Left ventricle myocardium superior (tissue), 1 donor: ENCODE measurements at regions not wholly inside any gene's neighbourhood (a gene's known extent, or its start where the extent isn't known, plus 50 kb on each side); places are given as distances from the start of the nearest gene placed in this dataset.
"Not testable (repeated sequence)": the region's sequence is repeated elsewhere in the genome, so short reads cannot be mapped to it uniquely, and the experiment has no call there.

ENCODE experiments used
- ATAC-seq: fragments of 200-7000 bp; cut with Tn5 transposase; one replicate; pipeline ENCODE4 v1.9.1; 2020; ENCODE audit warnings: mild to moderate bottlenecking, moderate library complexity
- DNase-seq: peaks from one replicate; pipeline ENCODE4 v3.0.0-alpha.2; 2020
- intact Hi-C: fragments of 100-400 bp; cut with micrococcal nuclease; formaldehyde crosslinking; loops from one replicate; pipeline ENCODE4 v1.11.0; 2022
- donor health status: DM: no; HTN: yes; CAD: no; lungs with severe emphysema.

DNA sequence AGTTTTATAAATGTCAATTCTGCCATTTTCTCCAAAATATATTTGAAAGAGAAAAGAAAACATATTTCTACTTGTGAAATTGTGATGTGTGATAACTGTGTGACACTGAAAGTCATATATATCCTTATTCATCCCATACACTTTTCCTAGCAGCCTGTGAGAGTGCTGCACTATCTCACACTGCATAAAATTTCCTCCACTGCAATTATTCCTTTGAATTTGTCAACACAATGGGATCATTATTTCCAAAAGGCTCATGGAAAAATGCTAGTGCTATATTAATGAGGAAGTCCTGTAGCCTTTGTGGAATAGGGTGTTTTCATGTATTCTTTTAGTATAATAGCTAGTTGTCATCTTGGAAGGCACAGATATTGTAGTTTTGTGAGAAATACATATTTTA is 504.1 kb downstream of the RPL10L start:
- no peak for ATAC-seq
- DNase-seq = no peak
- intact Hi-C loops = no loop called here

DNA sequence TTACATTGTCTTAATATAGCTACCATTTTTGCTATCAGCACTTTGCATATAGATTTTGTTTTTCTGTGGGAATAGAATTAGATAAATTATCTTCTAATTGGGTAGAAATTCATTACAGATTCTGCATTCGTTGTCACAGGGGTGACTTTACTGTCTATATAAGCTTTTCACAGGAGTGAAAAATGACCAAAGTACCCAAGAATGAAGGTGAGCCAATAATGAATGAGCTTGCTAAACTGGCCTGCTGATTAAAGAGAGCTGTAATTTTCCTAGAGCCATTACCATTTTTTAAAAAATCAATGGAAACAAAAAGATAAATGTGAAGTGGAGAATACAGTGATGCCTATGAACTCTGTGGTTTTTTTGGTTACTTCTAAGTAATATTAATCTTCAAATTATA is 504.6 kb downstream of the RPL10L start:
- ATAC-seq (no peak), DNase-seq (no peak)
- intact Hi-C loops = no loop called here

DNA sequence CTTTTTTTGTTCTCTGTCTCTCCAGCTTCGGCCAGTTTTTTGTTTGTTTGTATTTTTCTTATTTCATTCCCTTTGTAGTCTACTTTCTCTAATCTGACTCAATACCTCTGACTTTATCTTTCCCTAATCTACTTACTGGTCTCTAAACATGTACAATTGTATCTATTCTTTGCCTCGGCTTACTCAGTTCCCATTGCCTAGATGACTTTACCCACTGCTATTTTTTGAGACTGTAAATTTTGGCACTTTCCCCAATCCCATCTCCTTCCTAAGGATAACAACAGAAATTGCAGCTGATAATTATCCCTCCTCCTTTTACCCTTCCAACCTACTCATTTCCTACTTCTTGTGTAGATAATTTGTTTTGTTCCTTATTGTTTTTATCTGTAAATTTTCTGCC is 511.1 kb downstream of the RPL10L start:
- ATAC-seq (no peak), DNase-seq (no peak)
- intact Hi-C loops = no loop called here

DNA sequence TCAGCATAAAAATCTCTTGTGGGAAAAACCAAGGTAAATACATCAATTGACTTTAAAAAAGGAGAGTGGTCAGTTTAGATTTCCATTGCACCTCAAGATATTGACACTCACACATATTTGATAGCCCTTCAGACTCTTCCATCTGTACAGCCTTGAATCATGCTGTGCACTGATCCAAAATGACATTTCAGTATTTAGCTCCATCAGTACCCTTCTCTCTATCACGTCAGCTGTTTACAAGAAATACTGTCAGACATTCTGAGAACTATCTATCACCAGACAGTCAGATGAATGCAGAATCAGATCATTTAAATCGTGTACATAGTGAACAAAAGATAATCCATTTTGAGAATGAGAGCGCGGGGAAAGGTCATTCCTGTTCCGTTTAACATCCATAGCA is 511.9 kb downstream of the RPL10L start:
- intact Hi-C loops = no loop called here
- no peak for ATAC-seq
- DNase-seq = no peak

DNA sequence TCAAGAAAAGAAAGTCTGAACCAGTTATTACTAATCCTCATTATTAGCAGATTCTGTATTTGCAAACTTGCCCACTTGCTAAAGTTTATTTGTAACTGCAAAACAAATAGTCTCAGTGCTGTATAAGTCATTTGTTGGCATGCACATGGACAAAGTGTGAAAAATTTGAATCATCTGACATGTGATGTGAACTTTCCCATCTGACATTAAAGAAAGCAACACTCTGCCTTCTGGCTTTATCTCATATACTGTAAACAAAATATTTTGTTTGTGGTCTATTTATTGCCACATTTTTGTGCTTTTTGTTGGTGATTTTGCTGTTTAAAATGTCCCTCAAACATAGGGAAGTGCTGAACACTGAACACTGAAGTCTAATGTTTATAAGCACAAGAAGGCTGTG is 513.8 kb downstream of the RPL10L start:
- ATAC-seq (no peak), DNase-seq (no peak)
- intact Hi-C loops = no loop called here

DNA sequence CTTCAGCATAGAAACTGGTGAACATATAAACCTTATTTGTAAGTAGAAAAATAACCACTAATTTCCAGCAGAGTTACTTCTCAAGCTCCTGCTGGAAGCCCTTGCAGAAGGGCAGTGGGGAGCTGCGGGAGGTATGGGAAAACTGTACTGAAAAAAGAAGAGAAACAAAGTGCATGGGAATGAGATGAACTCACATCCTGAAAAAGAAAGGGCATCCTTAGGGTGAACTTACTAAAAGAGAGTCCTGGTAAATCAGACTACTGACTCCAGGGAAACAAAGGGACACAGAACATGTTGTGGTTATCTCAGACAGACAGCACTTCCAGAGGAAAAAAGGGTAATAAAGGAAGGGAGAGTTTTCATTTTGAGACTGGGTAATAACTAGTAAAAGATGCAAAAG is 515.1 kb downstream of the RPL10L start:
- no peak for DNase-seq
- intact Hi-C loops = no loop called here
- no peak for ATAC-seq

DNA sequence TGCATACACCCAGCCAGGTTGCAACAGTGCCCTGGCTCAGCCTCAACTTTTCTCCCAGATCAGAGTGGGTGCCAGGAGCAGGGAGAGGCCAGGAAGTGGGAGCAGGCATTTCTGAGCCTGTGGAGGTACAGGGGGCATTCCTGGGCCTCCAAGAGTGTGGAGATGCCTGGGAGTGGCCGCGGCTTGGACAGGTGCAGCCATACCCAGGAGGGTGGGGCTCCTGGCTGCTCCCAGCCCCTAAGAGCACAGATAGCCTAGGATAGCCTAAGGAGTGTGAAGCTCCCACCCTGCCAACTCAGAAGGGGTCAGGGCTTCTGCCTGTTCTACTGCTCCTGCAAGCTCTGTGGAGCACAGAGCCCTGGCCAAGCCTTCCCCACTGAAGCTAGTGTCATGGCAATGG is 543.4 kb downstream of the RPL10L start:
- intact Hi-C loops = no loop called here

DNA sequence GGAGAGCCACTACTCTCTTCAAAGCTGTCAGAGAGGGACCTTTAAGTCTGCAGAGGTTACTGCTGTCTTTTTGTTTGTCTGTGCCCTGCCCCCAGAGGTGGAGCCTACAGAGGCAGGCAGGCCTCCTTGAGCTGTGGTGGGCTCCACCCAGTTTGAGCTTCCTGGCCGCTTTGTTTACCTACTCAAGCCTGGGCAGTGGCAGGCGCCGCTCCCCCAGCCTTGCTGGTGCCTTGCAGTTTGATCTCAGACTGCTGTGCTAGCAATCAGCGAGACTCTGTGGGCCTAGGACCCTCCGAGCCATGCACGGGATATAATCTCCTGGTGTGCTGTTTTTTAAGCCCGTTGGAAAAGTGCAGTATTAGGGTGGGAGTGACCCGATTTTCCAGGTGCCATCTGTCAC is 550.7 kb downstream of the RPL10L start:
- DNase-seq, intact Hi-C loops: not testable (repeated sequence)

More for the DNA sequence above, 543.4 kb downstream of the RPL10L start:
- ATAC-seq (no peak), DNase-seq (no peak)

DNA sequence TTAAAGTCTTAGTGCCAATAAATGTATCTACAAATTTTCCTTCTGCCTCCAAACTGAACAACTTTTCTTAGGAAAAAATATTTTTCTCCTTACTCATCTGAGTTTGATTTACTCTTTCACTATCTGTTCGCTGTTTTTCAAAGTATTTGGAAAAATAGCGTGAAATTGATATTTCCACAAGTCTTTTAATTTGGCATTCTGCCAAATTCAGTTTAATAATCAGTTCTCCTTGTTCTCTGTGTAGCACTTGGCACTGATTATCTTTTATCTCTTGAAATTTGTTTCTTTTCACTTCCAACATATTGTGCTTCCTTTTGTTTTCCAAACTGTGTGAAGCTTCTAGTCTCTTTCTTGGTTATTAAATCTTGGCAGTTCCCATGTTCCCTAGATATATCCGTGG is 559.8 kb downstream of the RPL10L start:
- no peak for DNase-seq
- intact Hi-C loops = no loop called here
- no peak for ATAC-seq

More for the DNA sequence above, 550.7 kb downstream of the RPL10L start:
- not testable (repeated sequence) for ATAC-seq

DNA sequence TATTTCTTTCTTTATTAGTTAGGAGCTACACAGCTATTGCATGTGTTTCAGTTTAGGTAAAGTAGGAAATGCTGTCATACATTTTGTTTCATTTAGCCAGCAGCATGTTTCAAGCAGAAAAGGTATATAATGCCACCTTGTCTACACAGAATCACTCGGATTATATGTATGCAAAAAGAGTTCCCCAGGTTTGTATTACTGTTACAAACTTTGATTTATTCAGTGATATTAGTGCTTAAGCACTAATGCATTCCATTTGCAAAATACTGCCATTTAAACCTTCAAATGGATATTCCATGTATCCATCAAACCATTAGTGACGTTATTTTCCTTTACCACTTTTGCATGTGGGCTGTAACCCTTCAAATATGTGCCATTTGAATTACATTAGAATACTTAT is 564.0 kb downstream of the RPL10L start:
- ATAC-seq = no peak
- intact Hi-C loops = no loop called here

DNA sequence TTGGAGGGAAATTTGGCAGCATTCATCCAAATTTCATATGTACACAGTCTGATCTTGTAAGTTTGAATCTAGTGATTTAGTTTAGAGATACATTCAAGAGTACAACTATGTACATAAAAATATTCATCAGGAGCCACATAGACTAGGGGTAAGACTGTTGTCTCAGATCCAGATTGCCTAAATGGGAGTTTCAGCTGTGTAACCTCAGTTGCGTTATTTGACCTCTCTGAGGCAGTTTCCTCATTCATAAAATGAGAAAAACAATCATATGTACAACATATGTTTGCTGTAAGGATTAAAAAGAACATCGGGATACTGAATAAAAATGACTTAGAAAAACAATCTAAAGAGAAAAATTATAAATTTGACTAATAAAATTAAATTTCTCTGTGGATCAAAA is 577.5 kb downstream of the RPL10L start:
- intact Hi-C loops = no loop called here
- no peak for DNase-seq

More for the DNA sequence above, 564.0 kb downstream of the RPL10L start:
- DNase-seq = no peak

DNA sequence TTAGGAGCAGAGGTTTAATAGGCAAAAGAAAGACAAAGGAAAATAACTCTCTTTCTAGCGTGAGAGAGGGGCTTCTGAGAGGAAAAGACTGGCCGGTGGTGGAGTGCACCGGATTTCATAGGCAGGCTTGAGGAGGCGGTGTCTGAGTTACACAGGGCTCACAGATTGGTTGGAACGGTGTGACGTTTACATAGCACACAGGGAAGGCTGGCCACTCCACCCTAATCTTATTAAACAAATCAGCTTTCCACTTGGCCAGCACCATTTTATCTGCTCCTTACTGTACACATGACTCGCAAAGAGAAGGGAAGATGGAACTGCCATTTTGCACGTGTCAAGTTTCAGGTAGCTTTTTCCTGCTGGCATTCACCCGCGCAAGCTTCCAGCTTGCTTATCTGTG is 587.7 kb downstream of the RPL10L start:
- ATAC-seq = no peak
- no peak for DNase-seq
- intact Hi-C loops = no loop called here

More for the DNA sequence above, 577.5 kb downstream of the RPL10L start:
- ATAC-seq = no peak

DNA sequence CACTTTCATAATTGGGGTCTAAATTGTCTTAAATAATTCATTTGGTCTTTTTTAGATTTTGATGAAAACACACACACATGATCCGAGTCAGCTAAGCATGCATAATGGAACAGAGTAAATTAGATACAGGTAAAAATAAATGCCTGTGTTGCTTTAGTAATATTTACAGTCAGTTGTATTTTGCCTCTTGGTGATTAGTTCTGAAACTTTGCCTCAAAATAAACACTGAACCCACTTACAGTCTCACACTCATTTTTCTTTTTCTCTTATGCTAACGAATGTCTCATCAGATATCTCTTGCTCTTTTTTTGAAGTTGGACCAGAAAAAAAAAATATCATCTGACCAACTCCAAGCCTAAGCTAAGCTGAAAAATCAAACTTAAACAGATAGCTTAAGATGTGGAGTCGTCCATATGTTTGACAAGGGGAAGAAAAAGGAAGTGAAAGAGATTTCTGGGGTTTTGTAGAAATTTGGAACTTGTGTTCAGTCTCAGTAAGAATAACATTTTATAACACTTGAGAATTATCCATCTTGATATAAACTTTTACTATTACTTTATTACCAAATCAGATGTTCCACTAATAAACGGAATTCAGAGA is 592.5 kb downstream of the RPL10L start:
- DNase-seq (no peak), ATAC-seq (no peak)
- intact Hi-C loops = no loop called here

DNA sequence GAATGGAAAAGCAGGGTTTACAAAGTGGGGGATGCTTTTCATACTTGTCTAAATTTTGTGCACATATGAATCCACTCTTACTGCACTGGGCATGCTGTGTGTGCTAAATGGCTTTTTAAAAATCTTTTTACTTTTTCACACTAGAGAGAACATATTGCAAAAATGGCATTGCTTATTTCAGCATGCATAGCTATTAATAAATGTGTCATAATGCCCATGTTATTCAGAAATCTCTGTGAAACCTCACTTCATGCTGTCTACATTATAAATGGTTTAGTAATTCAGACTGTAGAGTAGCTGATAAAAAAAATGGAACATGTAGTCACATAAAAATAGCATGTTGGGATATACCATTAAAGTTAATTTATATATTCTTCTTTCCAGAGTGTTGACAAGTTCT is 593.8 kb downstream of the RPL10L start:
- DNase-seq = no peak
- no peak for ATAC-seq
- intact Hi-C loops = no loop called here

DNA sequence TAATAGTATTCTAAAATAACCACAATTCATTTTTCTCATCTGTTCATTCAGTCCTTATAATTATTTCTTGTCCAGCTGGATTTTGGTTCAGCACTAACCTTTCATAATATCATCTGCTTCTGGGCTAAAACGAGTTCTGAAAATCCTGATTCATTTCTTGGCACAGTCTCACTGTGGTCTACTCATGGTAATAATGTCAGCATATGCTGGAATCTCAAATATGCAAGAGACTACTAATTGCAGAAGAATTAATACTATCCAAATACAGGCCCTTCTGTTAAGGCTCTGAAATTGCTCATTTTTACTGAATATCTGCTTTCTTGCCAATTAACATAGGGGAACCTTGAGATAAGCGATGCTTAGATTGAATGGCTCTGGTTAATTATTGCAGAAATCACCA is 597.1 kb downstream of the RPL10L start:
- DNase-seq (no peak), ATAC-seq (no peak)
- intact Hi-C loops = no loop called here

DNA sequence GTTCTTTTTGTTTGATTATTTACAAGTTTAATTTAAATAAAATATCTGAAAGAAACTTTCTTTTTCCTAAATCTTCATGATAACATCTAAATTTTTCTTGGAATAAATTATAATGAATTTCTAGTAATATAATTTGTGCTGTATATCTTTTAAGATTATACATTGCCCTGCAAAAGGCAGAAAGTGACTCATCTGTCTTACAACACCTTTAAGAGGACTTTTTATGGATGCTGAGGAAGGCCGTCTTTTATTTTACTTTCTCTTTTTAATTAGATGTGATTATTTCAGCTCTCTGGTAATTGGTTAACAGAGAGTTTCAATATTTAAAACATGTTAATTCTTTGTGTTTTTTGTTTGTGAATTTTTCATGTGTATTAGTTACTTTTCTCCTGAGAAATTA is 598.4 kb downstream of the RPL10L start:
- intact Hi-C loops = no loop called here
- ATAC-seq (no peak), DNase-seq (no peak)

DNA sequence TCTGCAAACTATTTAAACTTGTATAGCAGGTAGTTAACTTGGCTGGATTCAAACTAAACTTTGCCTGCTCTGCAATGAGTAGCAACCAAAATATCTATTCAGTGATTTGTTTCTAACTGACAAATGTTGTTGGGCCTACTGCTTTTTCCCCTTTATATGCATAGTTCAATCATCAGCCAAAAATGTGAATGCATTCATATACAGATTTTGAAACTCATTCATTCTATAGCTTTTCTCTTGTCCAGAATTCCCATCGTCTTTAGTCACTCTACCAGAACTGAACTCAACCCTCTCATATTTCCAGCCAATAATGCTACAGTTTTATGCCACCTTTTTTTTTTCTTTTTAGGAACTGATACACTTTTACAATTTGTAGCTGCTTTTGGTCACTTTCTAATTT is 599.8 kb downstream of the RPL10L start:
- ATAC-seq = no peak
- intact Hi-C loops = no loop called here
- no peak for DNase-seq

DNA sequence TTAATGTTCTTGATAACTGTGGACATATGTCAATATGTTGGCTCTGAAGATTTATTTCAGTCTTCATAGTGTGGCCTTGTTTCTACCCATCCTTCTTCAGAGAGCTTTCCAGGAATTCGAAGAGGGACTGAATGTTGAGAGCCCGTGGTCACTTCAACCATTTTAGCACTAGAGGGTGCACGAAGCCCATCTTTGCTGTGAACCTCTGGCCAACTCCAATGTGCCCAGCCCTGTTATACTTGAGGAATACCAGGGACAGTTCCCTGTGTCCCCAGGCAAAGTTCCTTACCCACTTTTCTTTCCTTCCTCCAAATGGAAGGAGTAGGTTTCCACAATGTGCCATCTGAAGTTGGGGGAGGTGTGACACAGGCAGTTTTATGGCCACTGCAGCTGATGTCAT is 603.5 kb downstream of the RPL10L start:
- ATAC-seq = no peak

DNA sequence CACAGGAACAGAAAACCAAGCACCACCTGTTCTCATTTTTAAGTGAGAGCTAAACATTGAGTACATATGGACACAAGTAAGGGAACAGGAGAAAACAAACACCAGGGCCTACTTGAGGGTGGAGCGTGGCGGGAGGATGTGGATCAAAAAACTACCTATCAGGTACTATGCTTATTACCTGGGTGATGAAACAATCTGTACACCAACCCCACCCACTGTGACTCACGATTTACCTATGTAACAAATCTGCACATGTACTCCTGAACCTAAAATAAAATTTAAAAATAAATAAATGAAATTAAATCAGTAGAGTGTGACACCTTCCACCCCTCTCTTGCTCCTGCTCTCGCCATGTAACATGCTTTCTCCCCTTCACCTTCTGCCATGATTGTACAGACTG is 615.5 kb downstream of the RPL10L start:
- DNase-seq (no peak), ATAC-seq (no peak)

More for the DNA sequence above, 603.5 kb downstream of the RPL10L start:
- intact Hi-C loops = no loop called here
- DNase-seq = no peak

DNA sequence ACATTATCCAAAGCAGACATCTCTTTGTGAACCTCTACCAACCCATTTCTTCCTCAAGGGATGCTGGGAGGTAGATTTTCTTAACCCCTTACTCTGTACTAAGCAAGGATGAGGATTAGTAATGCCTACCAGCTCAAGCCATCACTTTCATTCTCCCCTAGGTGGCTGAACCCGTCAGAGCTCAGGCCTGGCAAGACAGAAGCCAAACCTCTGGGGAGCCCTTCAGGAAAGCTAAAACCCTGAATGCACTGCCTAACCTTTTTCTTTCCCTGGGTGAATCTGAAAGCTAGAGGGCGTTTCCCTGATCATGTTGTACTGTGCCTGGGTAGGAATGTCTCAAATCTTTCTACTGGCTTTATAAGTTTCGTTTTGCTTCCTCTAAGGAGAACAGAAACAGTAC is 617.3 kb downstream of the RPL10L start:
- intact Hi-C loops = no loop called here
- DNase-seq (no peak), ATAC-seq (no peak)

More for the DNA sequence above, 615.5 kb downstream of the RPL10L start:
- intact Hi-C loops = no loop called here

DNA sequence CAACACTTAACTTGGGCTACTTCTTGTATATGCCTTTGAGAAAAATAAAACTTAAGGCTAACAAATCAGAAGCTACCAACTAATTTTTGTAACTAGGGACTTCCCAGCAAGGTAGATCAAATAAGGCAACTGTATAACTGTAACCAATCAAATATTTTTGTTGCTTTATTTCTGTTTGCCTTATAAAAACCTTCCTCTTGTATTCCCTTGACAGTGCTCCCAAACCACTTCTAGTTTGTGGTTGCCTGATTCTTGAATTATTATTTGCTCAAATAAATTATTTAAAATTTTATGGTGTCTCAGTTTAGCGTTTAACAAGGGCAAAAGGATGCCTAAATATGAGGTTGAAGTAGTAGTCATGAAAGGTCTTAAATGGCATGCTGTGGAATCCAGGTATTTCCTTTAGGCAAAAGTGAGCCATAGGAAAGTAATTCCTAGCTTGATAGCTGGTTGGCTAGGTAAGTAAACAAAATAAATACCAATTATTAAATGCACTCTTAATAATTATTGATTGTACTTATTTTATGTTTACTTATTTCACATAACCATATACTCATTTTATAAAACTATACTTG is 632.6 kb downstream of the RPL10L start:
- ATAC-seq (no peak), DNase-seq (no peak)
- intact Hi-C loops = no loop called here

DNA sequence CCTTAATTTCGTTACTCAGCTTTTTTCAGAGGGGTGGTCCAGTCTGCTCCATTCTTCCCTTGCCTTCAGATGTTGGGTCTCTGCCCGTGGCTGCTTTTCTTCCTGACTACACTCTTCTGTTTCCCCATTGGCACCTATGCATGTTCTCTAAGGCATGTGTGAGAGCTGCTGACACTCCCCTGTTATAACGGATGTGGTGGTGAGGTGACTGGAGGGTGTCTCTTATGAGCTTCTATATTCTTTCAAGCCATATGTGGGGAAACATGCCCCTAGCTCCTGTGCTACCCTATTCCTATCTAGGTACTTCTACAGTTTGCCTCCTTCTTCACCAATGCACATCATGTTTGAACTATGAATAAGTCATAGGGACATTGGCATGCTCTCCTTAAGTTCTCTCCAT is 643.2 kb downstream of the RPL10L start:
- ATAC-seq (no peak), DNase-seq (no peak)
- intact Hi-C loops = no loop called here
